Neuron (in vitro differentiated cells): ENCODE measurements at regions not wholly inside any gene's neighbourhood (a gene's known extent, or its start where the extent isn't known, plus 50 kb on each side); places are given as distances from the start of the nearest gene placed in this dataset.

ENCODE experiments used
- H2AFZ ChIP-seq: one replicate; pipeline ENCODE4 v1.6.1; 2013; ENCODE audit warnings: low read depth, mild to moderate bottlenecking, inconsistent platforms, low read length, moderate library complexity
- H3K27me3 ChIP-seq: one replicate; pipeline ENCODE4 v1.6.1; 2013; ENCODE audit warnings: low read length; ENCODE audit not compliant: insufficient read depth
- H3K36me3 ChIP-seq: one replicate; pipeline ENCODE4 v1.6.1; 2013; ENCODE audit warnings: low read length; ENCODE audit not compliant: insufficient read depth
- H3K4me1 ChIP-seq: one replicate; pipeline ENCODE4 v1.6.1; 2013; ENCODE audit warnings: low read length; ENCODE audit not compliant: insufficient read depth
- H3K4me3 ChIP-seq: 2 replicates; pipeline ENCODE4 v1.5.1; 2013; ENCODE audit warnings: mild to moderate bottlenecking, low read length, moderate library complexity
- H3K9me3 ChIP-seq: one replicate; pipeline ENCODE4 v1.6.1; 2013; ENCODE audit warnings: low read length

DNA sequence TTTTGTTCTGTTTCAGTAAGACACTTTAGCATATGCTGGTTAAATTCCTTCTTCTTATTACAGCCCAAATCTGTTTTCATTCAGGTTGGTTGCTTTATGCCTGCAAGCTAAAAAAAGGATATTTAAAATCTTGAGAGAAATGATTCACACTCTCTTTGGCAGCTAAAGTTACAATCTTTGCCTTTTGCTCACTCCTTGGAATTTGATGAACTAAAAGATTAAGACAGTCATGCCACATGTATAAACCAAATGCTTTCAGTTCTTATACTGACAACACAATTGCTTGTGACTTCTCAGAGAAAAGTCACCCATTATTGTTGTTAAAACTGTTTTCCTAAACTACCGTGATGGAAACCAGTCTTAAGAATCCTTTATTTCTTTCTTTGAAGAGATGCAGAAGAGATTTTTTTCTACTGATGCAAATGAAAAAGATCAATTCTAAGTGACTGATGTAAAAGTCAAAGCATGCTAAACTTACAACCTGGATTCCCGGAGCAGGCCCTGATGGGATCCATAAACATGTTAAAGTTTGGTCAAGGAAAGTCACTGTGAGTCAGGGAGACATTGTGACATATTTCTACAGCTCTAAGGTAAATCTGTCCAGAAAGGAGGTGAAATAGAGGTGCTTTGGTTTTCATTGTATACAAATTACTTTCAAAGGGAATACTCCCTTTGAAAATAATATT is 144.2 kb upstream of the CDH10 start:
- no peak overlapping the region for H3K4me3 ChIP-seq
- no peaks in the 10 kb centered on the region for H3K36me3 ChIP-seq
- H3K27me3 ChIP-seq: no peaks in the 10 kb centered on the region
- H3K4me1 ChIP-seq: peaks cover 4% of the 10 kb centered on the region
- H2AFZ ChIP-seq: peak overlapping the region; percentile 32
- no peaks in the 10 kb centered on the region for H3K9me3 ChIP-seq

DNA sequence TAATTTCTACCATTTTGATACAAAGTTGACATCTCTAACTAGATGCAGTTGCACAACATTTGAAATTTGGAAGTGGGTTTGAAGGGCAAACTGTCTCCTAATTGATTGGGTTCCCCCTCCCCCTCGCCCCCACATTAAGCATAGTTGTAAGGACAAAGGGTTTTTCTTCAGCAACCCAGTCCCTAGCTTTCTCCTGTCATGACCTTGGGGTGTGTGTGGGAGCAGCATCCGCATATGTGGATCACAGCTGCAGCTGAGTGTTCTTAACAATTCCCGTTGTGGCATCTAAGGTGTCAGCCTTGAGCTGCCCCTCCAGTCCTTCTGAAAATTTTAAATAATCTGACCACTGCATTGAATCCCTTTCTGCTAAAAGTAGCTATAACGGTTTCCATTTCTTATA is 141.3 kb upstream of the CDH10 start:
- no peaks in the 10 kb centered on the region for H3K27me3 ChIP-seq
- no peaks in the 10 kb centered on the region for H3K36me3 ChIP-seq
- H3K9me3 ChIP-seq: no peaks in the 10 kb centered on the region
- H3K4me3 ChIP-seq: no peak overlapping the region
- H2AFZ ChIP-seq: no peak overlapping the region
- H3K4me1 ChIP-seq: peaks cover 4% of the 10 kb centered on the region

DNA sequence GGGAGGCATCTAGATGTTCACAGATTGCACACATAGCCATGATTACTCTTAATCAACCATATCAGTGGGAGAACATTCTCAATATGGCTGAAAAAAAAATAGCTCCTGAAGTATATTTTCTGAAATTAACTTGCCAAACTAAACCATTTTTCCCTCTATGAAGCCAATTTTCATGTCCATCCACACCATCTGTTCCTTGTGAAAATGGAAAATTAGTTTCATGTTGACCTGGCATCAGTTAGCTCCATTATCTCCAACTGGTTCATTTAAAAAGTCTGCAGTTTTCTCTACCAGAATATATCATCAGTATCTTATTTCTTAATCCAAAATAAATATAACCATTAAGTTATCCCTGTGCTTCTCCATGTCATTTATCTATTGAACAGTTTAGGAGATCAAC is 138.8 kb upstream of the CDH10 start:
- Histone ChIP-seq H2AFZ (no peak overlapping the region), H3K4me1 (peaks cover 4% of the 10 kb centered on the region), H3K9me3 (no peaks in the 10 kb centered on the region), H3K27me3 (no peaks in the 10 kb centered on the region), H3K36me3 (no peaks in the 10 kb centered on the region), H3K4me3 (no peak overlapping the region)

GRCh38 chr5:24777392-24777791 is 132.6 kb upstream of the CDH10 start:
- no peak overlapping the region for H2AFZ ChIP-seq
- H3K36me3 ChIP-seq: no peaks in the 10 kb centered on the region
- no peaks in the 10 kb centered on the region for H3K9me3 ChIP-seq
- no peak overlapping the region for H3K4me3 ChIP-seq
- H3K27me3 ChIP-seq: no peaks in the 10 kb centered on the region
- peaks cover 5% of the 10 kb centered on the region for H3K4me1 ChIP-seq

- H3K27me3 ChIP-seq: no peaks in the 10 kb centered on the region
- H2AFZ ChIP-seq: no peak overlapping the region
- peaks cover 5% of the 10 kb centered on the region for H3K4me1 ChIP-seq
- H3K36me3 ChIP-seq: no peaks in the 10 kb centered on the region
- H3K4me3 ChIP-seq: no peak overlapping the region
- no peaks in the 10 kb centered on the region for H3K9me3 ChIP-seq
Observed at GRCh38 chr5:24773261-24773660, 128.5 kb upstream of the CDH10 start.

- Histone ChIP-seq H3K9me3 (no peaks in the 10 kb centered on the region), H3K4me1 (no peaks in the 10 kb centered on the region), H2AFZ (no peak overlapping the region), H3K4me3 (no peak overlapping the region), H3K27me3 (no peaks in the 10 kb centered on the region), H3K36me3 (no peaks in the 10 kb centered on the region)
Observed at GRCh38 chr5:24767086-24767485, 122.3 kb upstream of the CDH10 start.

DNA sequence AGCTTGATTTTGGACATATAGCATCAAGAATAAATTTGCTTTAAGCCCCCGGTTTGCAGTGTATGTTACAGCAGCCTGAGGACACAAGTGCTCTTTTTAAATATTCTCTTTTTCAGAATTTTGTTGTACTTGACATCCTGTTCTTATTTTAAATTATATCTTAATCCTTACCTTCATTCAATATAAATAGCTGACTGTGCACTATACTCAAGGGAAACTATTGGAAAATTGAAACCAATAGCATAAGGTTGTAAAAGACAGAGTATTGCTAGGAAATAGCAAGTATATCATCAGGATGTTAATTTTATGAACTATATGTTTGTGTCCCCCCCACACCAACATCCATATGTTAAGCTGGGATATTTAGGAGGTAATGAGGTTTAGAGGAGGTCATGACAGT is 120.4 kb upstream of the CDH10 start:
- Histone ChIP-seq H3K4me3 (no peak overlapping the region), H3K36me3 (no peaks in the 10 kb centered on the region)

DNA sequence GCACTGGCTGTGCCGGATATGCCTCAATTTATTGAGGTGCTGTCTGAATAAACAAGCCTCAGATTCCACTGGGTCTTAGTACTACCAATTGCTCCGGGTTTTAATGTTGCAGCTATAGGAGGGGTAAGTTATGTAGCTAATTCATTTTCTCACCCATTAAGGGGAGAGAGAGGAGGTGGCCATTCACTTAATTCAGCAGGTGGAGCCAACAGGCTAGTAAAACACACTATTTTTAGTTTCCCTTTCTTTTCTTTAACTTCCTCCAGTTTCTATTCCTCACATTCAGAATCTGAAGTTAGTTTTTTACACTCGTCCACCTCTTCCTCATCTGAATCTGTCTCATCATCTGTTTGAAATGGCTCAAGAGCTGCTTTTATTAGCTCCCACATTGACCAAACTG is 105.6 kb upstream of the CDH10 start:
- Histone ChIP-seq H3K36me3 (no peaks in the 10 kb centered on the region), H3K4me3 (no peak overlapping the region), H2AFZ (no peak overlapping the region), H3K9me3 (no peaks in the 10 kb centered on the region), H3K4me1 (no peaks in the 10 kb centered on the region), H3K27me3 (no peaks in the 10 kb centered on the region)

More for the DNA sequence above, 120.4 kb upstream of the CDH10 start:
- no peaks in the 10 kb centered on the region for H3K27me3 ChIP-seq
- no peaks in the 10 kb centered on the region for H3K4me1 ChIP-seq
- no peaks in the 10 kb centered on the region for H3K9me3 ChIP-seq
- no peak overlapping the region for H2AFZ ChIP-seq

- H3K36me3 ChIP-seq: no peaks in the 10 kb centered on the region
- H3K4me1 ChIP-seq: no peaks in the 10 kb centered on the region
- H2AFZ ChIP-seq: no peak overlapping the region
- no peaks in the 10 kb centered on the region for H3K9me3 ChIP-seq
- H3K4me3 ChIP-seq: no peak overlapping the region
- H3K27me3 ChIP-seq: no peaks in the 10 kb centered on the region
Observed at GRCh38 chr5:24749701-24750100, 104.9 kb upstream of the CDH10 start.

DNA sequence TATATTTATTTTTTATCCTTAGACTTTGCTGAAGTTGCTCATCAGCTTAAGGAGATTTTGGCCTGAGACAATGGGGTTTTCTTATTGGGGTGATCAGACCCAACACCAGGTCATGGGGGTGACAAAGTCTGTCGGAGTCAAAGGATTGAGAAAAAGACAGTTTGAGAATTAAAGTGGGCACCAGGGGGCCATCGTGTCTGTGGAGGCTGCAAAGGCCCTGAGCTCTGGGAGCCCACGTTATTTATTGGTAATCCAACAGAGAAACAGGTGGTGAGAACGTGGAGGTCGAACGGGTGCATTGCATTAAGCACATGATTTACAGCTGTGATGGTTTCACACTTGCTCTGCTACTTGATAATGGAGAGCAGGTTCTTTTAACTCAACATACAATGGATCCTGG is 102.5 kb upstream of the CDH10 start:
- no peaks in the 10 kb centered on the region for H3K36me3 ChIP-seq
- H3K4me3 ChIP-seq: no peak overlapping the region
- no peak overlapping the region for H2AFZ ChIP-seq
- H3K27me3 ChIP-seq: no peaks in the 10 kb centered on the region
- H3K9me3 ChIP-seq: no peaks in the 10 kb centered on the region
- no peaks in the 10 kb centered on the region for H3K4me1 ChIP-seq

DNA sequence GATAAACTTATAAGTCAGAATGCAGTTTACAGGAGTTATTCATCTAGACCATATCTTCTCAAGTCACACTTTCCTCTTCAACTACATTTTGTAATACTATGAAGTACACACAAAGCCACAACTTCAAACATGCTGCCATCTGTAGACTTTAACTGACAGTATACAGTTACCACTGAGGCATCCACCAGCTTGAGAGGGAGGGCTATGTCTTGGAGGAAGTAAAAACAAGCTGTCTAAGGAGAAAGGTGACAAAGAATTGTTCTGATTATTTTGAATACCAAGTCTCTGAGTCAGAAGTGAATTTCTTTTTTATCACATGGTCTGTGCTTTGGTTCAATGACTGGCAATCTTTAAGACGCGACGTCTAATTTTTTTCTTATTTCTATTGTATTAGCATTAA is 97.6 kb upstream of the CDH10 start:
- H3K36me3 ChIP-seq: no peaks in the 10 kb centered on the region
- no peaks in the 10 kb centered on the region for H3K27me3 ChIP-seq
- H2AFZ ChIP-seq: no peak overlapping the region
- no peaks in the 10 kb centered on the region for H3K9me3 ChIP-seq
- no peak overlapping the region for H3K4me3 ChIP-seq
- no peaks in the 10 kb centered on the region for H3K4me1 ChIP-seq

DNA sequence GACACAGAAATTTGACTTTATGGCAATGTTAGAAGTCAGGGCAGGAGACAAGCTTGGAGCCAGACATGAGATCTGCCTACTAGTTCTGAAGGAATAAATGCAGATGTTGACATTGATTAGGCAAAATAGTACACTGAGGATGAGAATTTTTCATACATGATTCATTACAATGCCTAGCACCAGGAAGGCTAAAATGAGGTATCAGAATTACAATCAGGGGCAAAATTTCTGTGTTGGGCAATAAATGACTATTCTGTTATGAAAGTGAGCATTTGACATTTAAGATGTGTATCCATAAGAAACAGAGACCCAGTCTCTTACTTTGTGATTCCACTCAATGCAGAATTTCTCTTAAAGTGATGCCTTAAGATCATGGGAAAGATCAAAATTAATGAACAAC is 92.4 kb upstream of the CDH10 start:
- H3K27me3 ChIP-seq: no peaks in the 10 kb centered on the region
- H3K4me3 ChIP-seq: no peak overlapping the region
- no peak overlapping the region for H2AFZ ChIP-seq
- no peaks in the 10 kb centered on the region for H3K9me3 ChIP-seq
- no peaks in the 10 kb centered on the region for H3K4me1 ChIP-seq
- H3K36me3 ChIP-seq: no peaks in the 10 kb centered on the region

GRCh38 chr5:24735284-24735683 is 90.5 kb upstream of the CDH10 start:
- Histone ChIP-seq H3K9me3 (no peaks in the 10 kb centered on the region), H3K36me3 (no peaks in the 10 kb centered on the region), H3K27me3 (no peaks in the 10 kb centered on the region), H3K4me1 (no peaks in the 10 kb centered on the region), H2AFZ (no peak overlapping the region), H3K4me3 (no peak overlapping the region)

GRCh38 chr5:24732184-24732583 is 87.4 kb upstream of the CDH10 start:
- no peaks in the 10 kb centered on the region for H3K4me1 ChIP-seq
- H2AFZ ChIP-seq: no peak overlapping the region
- H3K36me3 ChIP-seq: no peaks in the 10 kb centered on the region
- no peaks in the 10 kb centered on the region for H3K27me3 ChIP-seq
- H3K4me3 ChIP-seq: no peak overlapping the region
- H3K9me3 ChIP-seq: no peaks in the 10 kb centered on the region
